PFSK-1 (cell line): ENCODE measurements at regions not wholly inside any gene's neighbourhood (a gene's known extent, or its start where the extent isn't known, plus 50 kb on each side); places are given as distances from the start of the nearest gene placed in this dataset.

Experiments
- FOXP2 ChIP-seq: optimal IDR thresholded peaks from 2 replicates; pipeline ENCODE3; 2011; ENCODE audit warnings: borderline replicate concordance, control low read depth, inconsistent platforms; ENCODE audit not compliant: insufficient read depth; ENCODE audit errors: extremely low read length, extremely low read depth
- POLR2AphosphoS5 ChIP-seq: IDR thresholded peaks from 2 replicates; pipeline ENCODE4 v1.6.1; 2012; ENCODE audit warnings: low read depth, mild to moderate bottlenecking, control low read depth, low read length, moderate library complexity
- REST ChIP-seq, 2 experiments: IDR thresholded peaks; 2 replicates each; pipeline versions ENCODE4 v1.6.1 to v1.8.0; 2011 to 2012; ENCODE audit warnings: low read depth in 2 of 2, low read length in 2 of 2, control low read depth in 1 of 2, inconsistent platforms in 1 of 2, mild to moderate bottlenecking in 1 of 2, moderate library complexity in 1 of 2; ENCODE audit not compliant: insufficient read depth in 1 of 2
- SIN3A ChIP-seq: IDR thresholded peaks from 2 replicates; pipeline ENCODE4 v1.6.1; 2012; ENCODE audit warnings: mild to moderate bottlenecking, low read length, moderate library complexity, borderline replicate concordance; ENCODE audit not compliant: insufficient read depth
- TAF1 ChIP-seq: IDR thresholded peaks from 2 replicates; pipeline ENCODE4 v1.6.1; 2012; ENCODE audit warnings: low read length, control low read depth, borderline replicate concordance; ENCODE audit not compliant: insufficient read depth

DNA sequence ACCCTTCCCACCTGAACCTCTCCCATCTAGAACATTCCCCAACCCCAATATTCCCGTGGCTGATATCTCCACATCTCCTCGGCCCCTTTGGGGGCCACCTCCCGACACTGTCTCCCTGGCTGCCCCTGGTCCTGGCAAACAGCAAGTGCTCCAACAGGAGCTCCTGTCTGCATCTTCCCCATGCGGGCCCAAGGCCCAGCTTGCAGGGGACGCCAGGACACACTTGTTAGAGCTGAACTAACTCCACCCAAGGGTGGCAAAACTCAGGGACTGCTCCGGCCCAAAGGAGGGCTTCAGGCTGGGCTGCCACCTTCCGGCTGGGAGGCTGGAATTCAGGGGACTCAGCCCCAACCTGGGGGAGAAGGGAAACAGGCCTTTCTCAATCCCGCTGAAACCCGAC lies 106.6 kb downstream of the NCOR2 start:
- no peak for TF ChIP-seq SIN3A
- no peak for TF ChIP-seq REST (IDR thresholded peaks at IDR 0.05; ENCODE audit: insufficient read depth in 1 of 2, low read depth in 2 of 2, low read length in 2 of 2)
- no peak for TF ChIP-seq POLR2AphosphoS5
- no peak for TF ChIP-seq TAF1
- no peak for TF ChIP-seq FOXP2

GRCh38 chr12:124459852-124460645 lies 107.4 kb downstream of the NCOR2 start:
- no peak for TF ChIP-seq SIN3A
- TF ChIP-seq FOXP2 = no peak
- TF ChIP-seq REST (IDR thresholded peaks at IDR 0.05; ENCODE audit: insufficient read depth in 1 of 2, low read depth in 2 of 2, low read length in 2 of 2) = no peak
- TF ChIP-seq POLR2AphosphoS5 = no peak
- TF ChIP-seq TAF1 = no peak

DNA sequence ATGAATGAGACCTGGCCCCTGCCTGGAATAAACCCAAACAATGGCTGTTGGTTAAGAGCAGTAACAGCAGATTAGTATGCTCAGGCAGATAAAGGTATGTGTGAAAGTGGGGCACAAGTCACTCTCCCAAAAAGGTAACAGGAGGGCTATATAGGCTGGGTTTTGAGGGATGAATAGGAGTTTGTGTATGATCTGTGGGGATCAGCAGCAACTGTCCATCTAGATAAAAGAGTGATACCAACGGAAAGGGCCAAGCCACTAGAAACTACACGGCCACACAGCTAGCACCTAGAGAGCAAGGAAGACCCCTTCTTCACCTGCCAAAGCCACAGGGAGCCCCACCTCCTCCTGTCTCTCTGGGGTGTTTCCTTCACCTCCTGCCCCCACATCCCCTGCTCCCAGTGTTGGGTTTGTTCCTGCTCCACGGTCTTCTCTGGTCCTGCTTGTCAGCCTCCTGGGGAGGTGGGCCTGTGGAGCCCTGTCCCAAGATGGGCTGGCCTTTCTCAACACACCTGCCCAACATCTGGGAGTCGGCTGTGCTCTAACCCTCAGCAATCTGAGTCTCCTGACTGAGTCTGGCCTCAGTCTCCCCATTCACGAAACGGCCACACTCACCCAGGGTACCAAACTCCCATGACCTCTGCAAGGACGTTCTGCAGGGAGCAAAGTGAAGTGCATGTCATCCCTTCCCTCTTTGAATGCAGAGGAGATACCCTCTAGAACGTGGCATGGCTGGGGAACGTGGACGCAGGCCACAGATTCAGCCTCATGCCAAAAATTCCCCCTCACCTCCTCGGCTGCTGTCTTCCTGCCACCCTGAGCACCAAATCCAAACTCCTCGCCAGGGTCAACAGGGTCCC lies 108.2 kb downstream of the NCOR2 start:
- no peak for TF ChIP-seq REST (IDR thresholded peaks at IDR 0.05; ENCODE audit: insufficient read depth in 1 of 2, low read depth in 2 of 2, low read length in 2 of 2)
- no peak for TF ChIP-seq TAF1
- TF ChIP-seq SIN3A = no peak
- TF ChIP-seq POLR2AphosphoS5 = no peak
- no peak for TF ChIP-seq FOXP2

GRCh38 chr12:124458220-124458991 lies 109.0 kb downstream of the NCOR2 start:
- TF ChIP-seq SIN3A = no peak
- no peak for TF ChIP-seq POLR2AphosphoS5
- no peak for TF ChIP-seq REST (IDR thresholded peaks at IDR 0.05; ENCODE audit: insufficient read depth in 1 of 2, low read depth in 2 of 2, low read length in 2 of 2)
- no peak for TF ChIP-seq TAF1
- TF ChIP-seq FOXP2 = no peak
